HG03064 (cell line): ENCODE measurements at regions not wholly inside any gene's neighbourhood (a gene's known extent, or its start where the extent isn't known, plus 50 kb on each side); places are given as distances from the start of the nearest gene placed in this dataset.

ENCODE experiments used
- ATAC-seq: cut with Tn5 transposase; IDR thresholded peaks from one replicate; pipeline ENCODE4 v1.9.1; 2021; ENCODE audit warnings: low read depth; ENCODE audit not compliant: unreplicated experiment

DNA sequence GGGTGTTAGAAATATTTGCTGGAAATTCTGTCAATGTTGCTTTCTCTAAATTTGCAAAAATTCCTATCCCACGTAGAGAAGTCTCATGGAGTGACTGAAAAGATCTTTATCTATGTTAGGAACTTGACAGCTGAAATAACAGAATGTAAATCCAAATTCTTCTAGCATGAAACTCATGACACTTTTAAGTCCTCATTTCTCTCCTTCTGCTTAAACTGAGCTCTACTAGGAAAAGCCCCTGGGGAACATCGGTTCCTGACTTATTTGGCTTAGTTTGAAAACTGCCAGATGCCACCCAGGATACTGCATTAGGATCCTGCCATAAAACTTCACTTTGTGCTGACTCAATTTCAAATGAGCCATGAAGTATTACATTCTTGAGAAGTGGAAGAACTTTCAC lies 426.0 kb downstream of the GALC start:
- no peak for ATAC-seq

- ATAC-seq: no peak
These were observed 445.4 kb downstream of the GALC start for GRCh38 chr14:87547536-87547935.

GRCh38 chr14:87542288-87542687 lies 450.7 kb downstream of the GALC start:
- ATAC-seq: no peak

- ATAC-seq: no peak
These were observed 452.6 kb downstream of the GALC start for GRCh38 chr14:87540339-87540738.

DNA sequence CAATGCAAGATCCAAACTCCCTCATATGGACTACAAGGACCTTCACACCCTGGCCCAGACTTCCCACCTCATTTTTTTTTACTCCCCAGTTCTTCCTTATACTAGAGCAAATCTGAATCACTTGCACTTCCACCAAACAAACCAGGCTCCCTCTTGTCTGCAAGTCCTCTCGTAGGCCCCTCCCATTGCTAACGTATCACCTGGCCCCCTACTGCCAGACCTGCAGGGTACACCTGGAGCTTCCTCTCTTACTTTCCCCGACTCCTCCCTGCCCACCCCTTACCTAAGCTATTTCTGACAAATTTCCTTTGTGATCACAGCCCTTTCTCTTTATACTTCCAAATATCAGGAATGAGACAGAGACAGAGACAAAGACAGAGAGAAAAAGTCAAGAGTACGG lies 463.9 kb downstream of the GALC start:
- ATAC-seq: no peak

GRCh38 chr14:87526731-87527130 lies 466.3 kb downstream of the GALC start:
- no peak for ATAC-seq

DNA sequence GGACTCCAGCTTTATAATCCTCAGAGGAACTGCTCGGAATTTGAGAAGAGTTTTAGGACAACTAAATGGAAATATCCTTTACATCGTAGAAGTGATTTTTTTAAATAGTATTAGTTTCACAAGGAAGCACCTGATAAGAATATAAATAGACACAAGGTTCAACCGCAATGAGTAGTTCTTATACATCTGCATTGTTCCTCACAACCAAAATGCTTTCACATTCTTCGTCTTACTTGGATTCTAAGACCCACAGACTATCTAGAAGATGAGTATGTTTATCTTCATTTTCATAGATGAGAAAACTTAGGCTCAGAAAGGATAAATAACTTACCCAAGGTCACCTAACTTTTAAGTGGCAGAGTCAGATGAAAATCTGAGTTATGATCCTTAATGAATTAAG lies 469.0 kb downstream of the GALC start:
- no peak for ATAC-seq

GRCh38 chr14:87522575-87522974 lies 470.4 kb downstream of the GALC start:
- ATAC-seq: no peak

- no peak for ATAC-seq
These were observed 484.6 kb downstream of the GALC start for GRCh38 chr14:87508333-87508732.

DNA sequence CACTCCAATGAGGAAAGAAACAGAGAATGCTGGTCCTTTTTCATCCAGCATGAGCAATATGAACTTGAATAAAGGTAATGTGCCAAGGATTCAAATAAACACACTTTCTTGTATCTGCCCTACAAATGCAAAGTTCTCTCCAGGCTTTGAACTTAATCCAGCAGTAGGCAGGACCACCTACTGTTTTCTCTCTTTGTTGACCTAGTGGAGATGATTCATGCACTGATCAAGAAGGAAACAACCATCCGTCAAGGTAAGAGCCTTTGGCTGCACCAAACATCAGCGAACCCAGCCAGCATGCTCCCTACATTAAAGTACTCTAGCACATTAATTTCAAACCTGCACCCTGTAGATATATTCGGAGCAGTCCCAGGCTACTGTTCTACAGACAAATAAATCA lies 489.3 kb downstream of the GALC start:
- ATAC-seq: no peak

GRCh38 chr14:87497301-87497700 lies 495.7 kb downstream of the GALC start:
- ATAC-seq: no peak

- ATAC-seq: no peak
These were observed 499.0 kb downstream of the GALC start for GRCh38 chr14:87494010-87494409.

- ATAC-seq: no peak
These were observed 500.4 kb downstream of the GALC start for GRCh38 chr14:87492561-87492960.

DNA sequence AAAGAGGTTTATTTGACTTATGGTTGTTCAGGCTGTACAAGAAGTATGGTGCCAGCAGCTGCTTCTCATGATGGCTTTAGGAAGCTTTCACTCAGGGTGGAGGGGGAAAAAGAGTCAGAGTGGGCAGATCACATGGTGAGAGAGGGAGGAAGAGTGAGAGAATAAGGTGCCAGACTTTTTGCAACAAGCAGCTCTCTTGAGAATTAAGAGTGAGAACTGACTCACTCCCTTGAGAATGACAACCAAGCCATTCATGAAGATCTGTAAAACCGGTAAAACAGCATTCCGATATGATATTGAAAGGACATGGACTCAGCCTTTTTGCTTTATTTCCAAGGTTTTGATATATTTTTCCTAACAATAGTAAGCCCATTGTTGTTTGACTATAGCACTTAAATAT lies 501.2 kb downstream of the GALC start:
- no peak for ATAC-seq

DNA sequence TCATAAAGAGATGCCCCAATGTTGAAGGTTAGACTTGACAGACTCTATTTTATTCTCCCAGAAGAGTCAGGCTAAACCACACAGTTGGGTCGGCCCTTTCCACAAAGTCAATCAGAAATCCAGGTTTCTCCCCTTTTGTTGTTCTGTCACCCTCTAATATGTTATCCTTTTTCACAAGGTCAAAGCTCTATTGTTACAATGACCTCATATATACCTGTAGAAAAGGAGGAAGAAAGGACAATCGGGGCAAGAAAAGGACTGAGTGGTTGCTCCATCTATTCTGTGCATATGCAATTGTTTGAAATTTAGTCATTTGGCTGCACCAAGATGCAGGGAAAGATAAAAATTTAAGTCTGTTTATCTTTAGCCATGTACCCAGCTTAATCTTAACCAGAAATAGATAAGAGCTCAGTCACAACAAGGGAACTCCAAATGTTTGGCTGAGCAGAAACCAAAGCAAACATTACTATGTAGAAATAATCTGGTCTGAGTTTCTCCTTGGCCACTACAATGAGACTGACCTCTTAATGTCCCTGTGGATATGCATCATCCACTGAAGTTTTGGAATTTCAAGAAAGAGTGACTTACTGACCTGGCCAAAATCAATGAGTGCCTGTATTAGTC lies 503.7 kb downstream of the GALC start:
- ATAC-seq: no peak

DNA sequence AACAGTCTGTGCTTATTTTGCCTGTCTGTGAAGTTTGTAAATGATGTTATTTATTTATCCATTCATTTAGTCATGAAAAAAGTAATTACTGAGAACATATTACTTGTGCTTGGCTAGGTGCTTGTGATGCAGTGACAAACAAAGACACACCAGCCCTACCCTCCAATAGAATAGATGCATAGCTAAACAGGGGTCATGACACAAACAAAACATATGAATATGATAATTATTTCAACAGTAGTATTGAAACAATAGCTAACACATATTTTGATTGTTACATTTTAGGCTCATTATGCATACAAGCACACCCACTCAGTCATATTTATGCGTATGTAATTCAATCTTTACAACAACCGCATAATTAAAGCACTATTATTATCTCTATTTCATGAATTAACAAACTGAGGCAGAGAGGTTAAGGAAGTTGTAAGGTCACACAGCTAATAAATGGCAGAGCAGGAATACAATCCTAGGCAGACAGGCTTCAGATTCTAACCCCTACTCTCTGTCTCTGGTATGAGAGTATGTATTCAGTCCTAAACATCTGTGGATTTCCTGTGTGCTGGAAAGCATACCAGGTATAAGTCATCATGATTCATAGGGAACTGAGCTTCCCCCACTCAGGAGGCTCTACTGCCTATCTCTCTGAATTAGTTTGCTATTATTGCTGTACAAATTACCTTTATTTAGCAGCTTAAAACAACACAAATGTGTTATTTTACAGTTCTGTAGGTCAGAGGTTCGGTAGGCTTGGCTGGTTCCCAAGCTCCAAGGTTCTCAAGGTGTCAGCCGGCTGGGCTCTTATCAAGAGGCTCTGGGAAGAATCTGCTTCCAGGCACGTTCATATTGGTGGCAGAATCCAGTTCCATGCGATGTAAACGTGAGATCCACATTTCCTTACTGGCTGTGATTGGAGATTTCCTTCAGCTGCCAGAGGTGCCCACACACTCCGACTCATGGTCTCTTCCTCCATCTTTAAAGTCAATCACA lies 509.4 kb downstream of the GALC start:
- no peak for ATAC-seq

GRCh38 chr14:87468531-87468930 lies 524.5 kb downstream of the GALC start:
- no peak for ATAC-seq

DNA sequence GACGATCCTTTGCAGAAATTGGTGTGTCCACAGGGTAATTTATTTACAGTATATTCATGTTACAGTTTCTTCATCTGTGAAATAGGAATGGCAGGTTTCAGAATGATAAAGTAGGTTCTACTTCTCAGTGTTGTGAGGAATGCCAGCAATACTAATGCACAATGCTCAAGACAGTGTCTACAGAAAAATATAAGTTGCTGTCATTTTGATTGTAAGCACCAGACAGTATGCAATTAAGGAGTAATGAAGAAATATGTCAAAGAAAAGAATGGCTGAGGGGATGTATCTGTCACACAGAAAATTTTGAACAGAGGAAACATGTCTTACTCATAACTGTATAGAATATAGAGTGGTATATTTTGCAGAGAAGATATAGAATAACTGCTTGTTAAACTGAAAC lies 525.4 kb downstream of the GALC start:
- no peak for ATAC-seq

DNA sequence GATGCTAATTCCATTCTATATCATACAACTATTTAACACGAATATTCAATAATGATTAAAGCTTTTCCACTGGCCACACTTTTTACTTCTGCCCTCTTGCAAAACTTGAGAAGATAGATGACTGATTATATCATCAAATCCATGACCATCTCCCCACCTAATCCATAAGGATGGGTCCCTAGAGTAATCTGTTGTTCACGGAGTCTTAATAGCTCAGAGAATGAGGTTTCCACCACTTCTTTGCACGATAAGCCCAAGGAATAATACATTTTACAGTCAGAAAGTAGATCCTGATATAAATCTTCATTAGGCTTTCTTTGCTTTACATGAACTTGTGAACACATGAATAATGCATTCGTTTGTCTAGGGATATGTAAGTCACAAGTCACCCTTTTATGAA lies 527.2 kb downstream of the GALC start:
- ATAC-seq: no peak

DNA sequence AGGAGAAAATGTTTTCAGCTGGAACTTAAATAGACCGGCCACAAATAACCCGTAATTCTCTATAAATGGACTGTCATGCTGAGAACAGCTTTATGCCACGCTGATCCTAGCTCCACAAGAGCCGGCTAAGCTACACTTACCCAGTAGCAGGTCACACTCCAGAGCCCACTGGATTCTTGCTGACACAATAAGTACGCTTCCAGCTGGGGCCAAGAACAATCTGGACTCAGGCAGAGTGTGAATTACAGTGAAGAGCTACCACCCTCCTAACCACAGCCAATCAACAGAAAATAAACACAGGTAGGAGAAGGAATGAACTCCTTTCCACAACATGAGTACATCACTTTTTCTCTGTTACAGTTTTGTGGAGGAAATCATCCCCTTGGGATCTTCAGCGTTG lies 531.3 kb downstream of the GALC start:
- ATAC-seq: no peak

GRCh38 chr14:87457720-87458119 lies 535.3 kb downstream of the GALC start:
- no peak for ATAC-seq

- no peak for ATAC-seq
These were observed 542.8 kb downstream of the GALC start for GRCh38 chr14:87450193-87450592.
